D721Med (cell line): ENCODE measurements at regions not wholly inside any gene's neighbourhood (a gene's known extent, or its start where the extent isn't known, plus 50 kb on each side); places are given as distances from the start of the nearest gene placed in this dataset.
A peak's percentile ranks its signal among the peaks of the same experiment; 100 is the strongest.

ENCODE experiments used
- DNase-seq: peaks from one replicate; pipeline ENCODE4 v3.0.0; 2011; ENCODE audit warnings: low spot score; ENCODE audit not compliant: insufficient read length
- FAIRE-seq: peaks from 2 replicates; lab custom pipeline; 2011; peaks lifted over from hg19 to GRCh38; lab: Jason Lieb, UNC
- CTCF ChIP-seq: IDR thresholded peaks from 2 replicates; pipeline ENCODE4 v1.5.1; 2012; ENCODE audit warnings: mild to moderate bottlenecking, control low read depth; ENCODE audit not compliant: insufficient read depth; ENCODE audit errors: missing control alignments

- FAIRE-seq (no peak), DNase-seq (no peak)
- TF ChIP-seq CTCF: no peak
These were observed 68.1 kb upstream of the PHYHIPL start for GRCh38 chr10:59108296-59108870.

GRCh38 chr10:59108886-59109288 lies 67.6 kb upstream of the PHYHIPL start:
- no peak for DNase-seq
- no peak for TF ChIP-seq CTCF
- FAIRE-seq: no peak

- no peak for DNase-seq
- FAIRE-seq: peak; percentile 79
- TF ChIP-seq CTCF: no peak
These were observed 66.6 kb upstream of the PHYHIPL start for GRCh38 chr10:59109826-59110225.

- no peak for DNase-seq
- no peak for FAIRE-seq
- TF ChIP-seq CTCF: no peak
These were observed 52.3 kb upstream of the PHYHIPL start for GRCh38 chr10:59124187-59124586.

- DNase-seq: no peak
- no peak for FAIRE-seq
- TF ChIP-seq CTCF: no peak
These were observed 50.8 kb upstream of the PHYHIPL start for GRCh38 chr10:59125666-59126065.

GRCh38 chr10:59126261-59126660 lies 50.2 kb upstream of the PHYHIPL start:
- DNase-seq (no peak), FAIRE-seq (no peak)
- TF ChIP-seq CTCF: no peak
